SU-DHL-6 (cell line): ENCODE measurements at regions not wholly inside any gene's neighbourhood (a gene's known extent, or its start where the extent isn't known, plus 50 kb on each side); places are given as distances from the start of the nearest gene placed in this dataset.

Experiments
- H2AFZ ChIP-seq: fragments of 200-600 bp; sonication (generic); 2 replicates; pipeline ENCODE4 v1.6.1; 2014; ENCODE audit warnings: low read depth, mild to moderate bottlenecking, moderate library complexity, mixed read lengths, antibody characterized with exemption, low read length; ENCODE audit not compliant: severe bottlenecking
- H3F3A ChIP-seq: fragments of 200-600 bp; shearing (Covaris generic); 2 replicates; pipeline ENCODE4 v1.6.0; 2016; ENCODE audit warnings: antibody characterized with exemption, mild to moderate bottlenecking; ENCODE audit not compliant: insufficient read depth
- H3K27ac ChIP-seq: fragments of 200-600 bp; sonication (generic); 2 replicates; pipeline ENCODE4 v1.5.1; 2016; ENCODE audit warnings: low read depth, mild to moderate bottlenecking, low read length, moderate library complexity, mixed read lengths
- H3K27me3 ChIP-seq: fragments of 200-600 bp; sonication (generic), shearing (Covaris generic); 2 replicates; pipeline ENCODE4 v1.6.0; 2014; ENCODE audit warnings: mild to moderate bottlenecking, low read length
- H3K36me3 ChIP-seq: fragments of 200-600 bp; sonication (generic); 2 replicates; pipeline ENCODE4 v1.6.1; 2014; ENCODE audit warnings: mild to moderate bottlenecking, low read length, mixed read lengths
- H3K4me2 ChIP-seq: fragments of 300-600, 200-600 bp; shearing (Covaris generic), sonication (generic); 2 replicates; pipeline ENCODE4 v1.6.0; 2014; ENCODE audit warnings: low read length, low read depth, mild to moderate bottlenecking; ENCODE audit not compliant: poor library complexity, severe bottlenecking
- H3K4me3 ChIP-seq: fragments of 200-600 bp; sonication (generic); 2 replicates; pipeline ENCODE4 v1.5.1; 2014; ENCODE audit warnings: antibody characterized with exemption, low read length, mild to moderate bottlenecking, mixed read lengths; ENCODE audit not compliant: insufficient read depth, poor library complexity, severe bottlenecking
- H3K79me2 ChIP-seq: fragments of 200-600 bp; sonication (generic); 2 replicates; pipeline ENCODE4 v1.6.1; 2014; ENCODE audit warnings: mild to moderate bottlenecking, low read length, moderate library complexity; ENCODE audit not compliant: insufficient read depth
- H3K9ac ChIP-seq: fragments of 200-600 bp; sonication (generic); 2 replicates; pipeline ENCODE4 v1.7.0; 2014; ENCODE audit warnings: mild to moderate bottlenecking, low read length
- H3K9me2 ChIP-seq: fragments of 200-600 bp; sonication (generic); replicated peaks from 2 replicates; pipeline ENCODE4 v1.6.1; 2014; ENCODE audit warnings: low read length; ENCODE audit not compliant: insufficient read depth
- H3K9me3 ChIP-seq: fragments of 200-600 bp; sonication (generic); 2 replicates; pipeline ENCODE4 v1.6.1; 2014; ENCODE audit warnings: low read length, mixed read lengths; ENCODE audit not compliant: insufficient read depth
- H4K20me1 ChIP-seq: fragments of 200-600 bp; sonication (generic); 2 replicates; pipeline ENCODE4 v1.6.1; 2014; ENCODE audit warnings: low read depth, mild to moderate bottlenecking, antibody characterized with exemption, low read length, moderate library complexity, mixed read lengths
- EZH2phosphoT487 ChIP-seq: fragments of 200-600 bp; sonication (generic), shearing (Covaris generic); conservative IDR thresholded peaks from 2 replicates; pipeline ENCODE4 v1.6.1; 2018; ENCODE audit warnings: mild to moderate bottlenecking, antibody characterized with exemption, low read length, moderate library complexity, mixed read lengths
- TF ChIP-seq, protein P1 (sequence below): fragments of 200-600 bp; sonication (generic); IDR thresholded peaks from one replicate; pipeline ENCODE4 v1.5.1; 2017; ENCODE audit warnings: antibody characterized with exemption, mild to moderate bottlenecking, low read length, moderate library complexity; ENCODE audit not compliant: insufficient read depth, poor library complexity, severe bottlenecking

GRCh38 chr17:33460781-33461450 is 167.8 kb upstream of the ASIC2 start:
- no peak overlapping the region for H3K27ac ChIP-seq
- no peak overlapping the region for H3K4me2 ChIP-seq
- no peak overlapping the region for H2AFZ ChIP-seq
- no peaks in the 10 kb centered on the region for H3K36me3 ChIP-seq
- H3K4me3 ChIP-seq, result no peak overlapping the region
- no peaks in the 10 kb centered on the region for H3K9me2 ChIP-seq
- H3K9ac ChIP-seq, result no peak overlapping the region
- no peak for TF ChIP-seq EZH2phosphoT487
- TF ChIP-seq, protein P1, sequence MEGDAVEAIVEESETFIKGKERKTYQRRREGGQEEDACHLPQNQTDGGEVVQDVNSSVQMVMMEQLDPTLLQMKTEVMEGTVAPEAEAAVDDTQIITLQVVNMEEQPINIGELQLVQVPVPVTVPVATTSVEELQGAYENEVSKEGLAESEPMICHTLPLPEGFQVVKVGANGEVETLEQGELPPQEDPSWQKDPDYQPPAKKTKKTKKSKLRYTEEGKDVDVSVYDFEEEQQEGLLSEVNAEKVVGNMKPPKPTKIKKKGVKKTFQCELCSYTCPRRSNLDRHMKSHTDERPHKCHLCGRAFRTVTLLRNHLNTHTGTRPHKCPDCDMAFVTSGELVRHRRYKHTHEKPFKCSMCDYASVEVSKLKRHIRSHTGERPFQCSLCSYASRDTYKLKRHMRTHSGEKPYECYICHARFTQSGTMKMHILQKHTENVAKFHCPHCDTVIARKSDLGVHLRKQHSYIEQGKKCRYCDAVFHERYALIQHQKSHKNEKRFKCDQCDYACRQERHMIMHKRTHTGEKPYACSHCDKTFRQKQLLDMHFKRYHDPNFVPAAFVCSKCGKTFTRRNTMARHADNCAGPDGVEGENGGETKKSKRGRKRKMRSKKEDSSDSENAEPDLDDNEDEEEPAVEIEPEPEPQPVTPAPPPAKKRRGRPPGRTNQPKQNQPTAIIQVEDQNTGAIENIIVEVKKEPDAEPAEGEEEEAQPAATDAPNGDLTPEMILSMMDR, result no peak
- H3K9me3 ChIP-seq, result no peaks in the 10 kb centered on the region
- H4K20me1 ChIP-seq, result no peaks in the 10 kb centered on the region
- H3F3A ChIP-seq, result no peaks in the 10 kb centered on the region
- no peaks in the 10 kb centered on the region for H3K27me3 ChIP-seq
- H3K79me2 ChIP-seq, result no peaks in the 10 kb centered on the region

DNA sequence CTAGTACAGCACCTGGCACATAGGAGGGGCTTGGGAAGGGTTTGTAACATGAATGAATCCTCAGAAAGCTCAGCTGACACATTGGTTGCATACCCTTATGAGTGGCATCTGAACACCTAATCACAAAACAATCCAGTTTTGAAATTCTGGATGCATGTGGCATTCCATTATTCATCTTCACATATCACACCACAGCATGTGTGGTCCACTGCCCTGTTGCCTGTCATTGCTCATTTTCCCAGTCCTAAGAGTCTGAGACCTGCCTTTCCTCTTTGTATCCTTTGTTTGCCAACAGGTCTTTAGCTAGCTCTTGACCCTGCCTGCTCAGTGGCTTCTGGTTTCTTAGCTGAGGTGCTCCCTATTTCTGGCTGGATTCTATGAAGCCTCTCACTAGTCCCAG is 170.8 kb upstream of the ASIC2 start:
- TF ChIP-seq, protein P1, result no peak
- no peak for TF ChIP-seq EZH2phosphoT487
- no peak overlapping the region for H3K4me2 ChIP-seq
- H3K9ac ChIP-seq, result no peak overlapping the region
- no peak overlapping the region for H3K4me3 ChIP-seq
- no peaks in the 10 kb centered on the region for H3K9me3 ChIP-seq
- no peaks in the 10 kb centered on the region for H3K36me3 ChIP-seq
- H3K9me2 ChIP-seq, result no peaks in the 10 kb centered on the region
- H3F3A ChIP-seq, result no peaks in the 10 kb centered on the region
- H4K20me1 ChIP-seq, result no peaks in the 10 kb centered on the region
- H3K27me3 ChIP-seq, result no peaks in the 10 kb centered on the region
- no peaks in the 10 kb centered on the region for H3K79me2 ChIP-seq
- H2AFZ ChIP-seq, result no peak overlapping the region
- no peak overlapping the region for H3K27ac ChIP-seq

- Histone ChIP-seq H3K9me2 (no peaks in the 10 kb centered on the region), H3K4me3 (no peak overlapping the region), H3K9ac (no peak overlapping the region), H3K4me2 (no peak overlapping the region), H2AFZ (no peak overlapping the region), H3K27me3 (no peaks in the 10 kb centered on the region), H3K27ac (no peak overlapping the region), H3K9me3 (no peaks in the 10 kb centered on the region), H3F3A (no peaks in the 10 kb centered on the region), H3K79me2 (no peaks in the 10 kb centered on the region), H4K20me1 (no peaks in the 10 kb centered on the region), H3K36me3 (no peaks in the 10 kb centered on the region)
- no peak for TF ChIP-seq EZH2phosphoT487
- TF ChIP-seq, protein P1, result no peak
These were observed 171.7 kb upstream of the ASIC2 start for GRCh38 chr17:33464669-33465280.
